ENCODE measurements at regions not wholly inside any gene's neighbourhood (a gene's known extent, or its start where the extent isn't known, plus 50 kb on each side); places are given as distances from the start of the nearest gene placed in this dataset.

DNA sequence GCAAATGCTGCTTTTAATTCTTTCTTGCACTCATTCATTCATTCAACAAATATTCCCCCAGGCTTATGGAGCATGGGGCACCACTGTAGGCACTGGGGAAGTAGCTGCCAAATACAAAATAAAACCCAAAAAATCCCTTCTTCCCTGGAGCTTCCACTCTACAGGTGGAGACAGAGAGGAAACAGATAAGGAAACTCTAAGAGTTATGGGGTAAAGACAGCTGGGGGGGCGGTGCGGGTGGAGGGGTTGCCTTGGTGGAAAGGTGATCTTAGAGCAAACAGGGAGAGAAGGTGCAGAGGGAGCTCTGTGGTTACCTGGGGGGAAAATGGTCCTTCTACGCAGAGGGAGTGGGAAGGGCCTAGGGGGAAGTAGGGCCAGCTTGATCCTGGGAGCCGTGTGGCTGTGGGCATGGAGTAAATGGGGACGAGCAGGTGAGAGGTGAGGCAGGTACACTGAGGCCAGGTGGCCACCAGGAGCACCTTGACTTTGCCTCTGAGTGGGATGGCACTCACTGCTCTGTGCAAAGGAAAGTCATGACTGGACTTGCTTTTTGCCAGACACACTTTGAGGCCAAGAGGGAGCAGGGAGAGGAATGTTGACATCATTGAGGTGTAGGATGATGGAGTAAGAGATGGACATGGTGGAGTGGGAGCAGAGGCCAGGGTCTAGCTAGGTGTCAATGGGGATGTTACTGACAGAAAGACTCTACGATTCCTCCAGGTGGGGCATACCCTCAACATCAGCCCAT lies 152.0 kb downstream of the ETS2 start:
- DNase-seq (ENCODE audit: low read depth), result no peak

DNA sequence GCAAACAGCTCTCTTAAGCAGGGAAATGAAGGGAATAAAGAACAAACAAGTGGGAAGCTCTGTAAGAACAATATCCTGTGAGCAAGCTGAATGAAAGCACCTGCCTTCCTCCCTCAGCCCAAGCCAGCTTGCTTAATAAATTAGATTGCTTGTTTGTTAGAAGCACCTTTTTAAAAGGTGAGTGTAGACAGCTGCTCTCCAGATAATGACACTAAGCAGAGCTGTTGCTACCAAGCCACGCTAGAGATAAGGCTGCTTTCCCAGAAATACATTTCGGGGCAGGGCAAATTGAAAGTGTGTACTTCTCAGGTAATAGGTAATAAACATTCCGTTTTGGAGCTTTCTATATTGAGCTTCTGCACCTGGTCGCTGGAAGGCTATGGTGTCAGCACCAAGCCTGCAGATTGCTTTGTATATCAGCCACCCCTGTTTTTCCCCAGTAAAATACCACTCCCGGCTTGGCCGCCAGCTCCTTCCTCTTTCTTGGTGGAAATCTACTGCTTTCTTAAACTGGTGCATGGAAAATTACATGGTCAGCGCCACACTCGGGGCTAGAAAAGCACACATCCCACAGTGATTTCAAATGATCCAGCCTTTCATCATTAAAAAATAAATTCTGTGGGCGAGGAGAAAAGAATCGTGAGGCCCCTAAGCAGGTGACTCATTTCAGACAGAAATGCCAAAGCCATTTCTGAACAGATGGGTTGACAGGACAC lies 151.3 kb downstream of the ETS2 start:
- DNase-seq (ENCODE audit: low read depth), result peak; percentile 59

DNA sequence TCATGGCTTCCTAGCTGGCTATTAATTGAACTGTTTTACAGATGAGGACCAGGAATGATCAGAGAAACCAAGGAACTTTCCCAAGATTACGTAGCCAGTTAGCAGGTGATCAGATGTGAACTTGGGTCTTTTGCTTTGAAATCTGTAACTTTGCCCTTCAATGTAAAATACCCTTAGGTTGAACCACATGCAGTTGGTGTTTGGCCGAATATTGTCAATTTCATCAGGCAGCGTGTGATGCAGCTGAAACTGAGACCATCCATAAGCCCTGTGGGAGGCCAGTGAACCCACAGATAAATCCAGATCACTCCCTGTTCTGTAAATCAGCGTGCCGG lies 150.8 kb downstream of the ETS2 start:
- DNase-seq (ENCODE audit: low read depth), result no peak

DNA sequence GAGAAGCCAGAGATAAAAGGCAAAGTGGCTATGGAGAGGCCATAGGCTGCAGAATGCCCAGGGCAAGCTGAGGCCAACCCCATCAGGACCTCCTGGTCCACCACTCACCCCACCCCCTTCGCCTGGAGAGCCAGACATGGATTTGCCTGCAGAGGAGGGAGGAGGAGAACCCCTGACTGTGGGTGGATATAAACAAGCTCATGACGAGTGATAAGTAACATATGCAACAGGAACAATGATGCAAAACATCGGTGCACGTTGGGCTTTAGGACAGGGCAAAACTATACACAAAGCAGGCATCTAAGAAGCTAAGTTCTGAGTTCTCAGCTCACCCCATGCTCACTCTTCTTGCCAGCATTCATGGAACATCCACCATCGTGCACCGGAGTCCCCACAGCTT lies 150.3 kb downstream of the ETS2 start:
- DNase-seq (ENCODE audit: low read depth), result no peak

DNA sequence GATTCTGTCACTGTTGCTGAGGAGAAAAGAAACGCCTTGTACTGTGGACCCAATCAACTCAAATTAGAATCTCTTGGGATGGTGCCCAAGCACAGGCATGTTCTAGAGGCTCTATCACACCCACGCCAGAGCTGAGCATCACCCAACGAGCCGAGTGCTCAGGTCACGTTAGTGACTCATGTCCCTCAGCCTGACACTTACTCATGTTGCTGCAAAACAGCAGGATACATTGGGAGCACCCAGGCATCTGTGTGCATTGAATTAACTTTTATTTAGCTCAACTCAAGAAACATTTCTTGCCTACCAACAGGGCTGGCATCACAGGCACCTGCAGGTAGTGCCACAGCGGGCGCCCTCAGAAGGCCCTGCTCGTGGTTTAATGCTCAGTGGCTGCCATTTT lies 149.8 kb downstream of the ETS2 start:
- peak; percentile 91 for DNase-seq (ENCODE audit: low read depth)

DNA sequence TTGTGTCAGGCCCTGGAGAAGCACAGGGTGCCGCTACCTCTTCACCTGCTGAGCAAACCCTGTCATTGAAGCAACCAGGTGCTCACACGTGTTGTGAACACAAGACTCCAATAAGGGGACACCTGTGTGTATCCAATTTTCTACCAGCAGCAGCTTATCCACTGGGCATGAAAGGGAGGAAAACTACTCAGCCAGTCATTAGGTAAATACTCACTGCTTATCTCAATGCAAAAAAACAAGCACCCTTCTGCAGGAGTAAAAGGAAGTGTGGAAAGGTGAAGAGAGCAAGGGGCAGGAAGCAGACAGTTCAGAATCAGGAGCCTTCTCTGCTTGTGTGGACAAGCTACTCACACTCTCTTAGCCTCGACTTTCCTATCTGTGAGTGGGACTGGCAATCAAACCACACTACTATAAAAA lies 148.9 kb downstream of the ETS2 start:
- DNase-seq (ENCODE audit: low read depth), result no peak

DNA sequence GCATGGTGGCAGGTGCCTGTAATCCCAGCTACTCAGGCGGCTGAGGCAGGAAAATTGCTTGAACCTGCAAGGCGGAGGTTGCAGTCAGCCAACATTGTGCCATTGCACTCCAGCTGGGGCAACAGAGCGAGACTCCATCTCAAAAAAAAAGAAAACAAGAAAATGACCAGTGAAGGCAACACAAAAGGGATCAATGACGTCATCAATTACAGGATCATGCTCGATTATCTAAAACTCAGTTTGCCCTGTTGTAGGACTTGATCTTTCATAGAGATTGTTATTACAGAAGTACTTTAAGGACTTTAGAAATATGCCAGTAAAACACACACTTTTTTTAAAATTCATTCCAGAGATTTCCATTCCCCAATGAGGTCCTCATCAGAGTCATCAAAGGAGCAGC lies 147.8 kb downstream of the ETS2 start:
- DNase-seq (ENCODE audit: low read depth), result no peak

DNA sequence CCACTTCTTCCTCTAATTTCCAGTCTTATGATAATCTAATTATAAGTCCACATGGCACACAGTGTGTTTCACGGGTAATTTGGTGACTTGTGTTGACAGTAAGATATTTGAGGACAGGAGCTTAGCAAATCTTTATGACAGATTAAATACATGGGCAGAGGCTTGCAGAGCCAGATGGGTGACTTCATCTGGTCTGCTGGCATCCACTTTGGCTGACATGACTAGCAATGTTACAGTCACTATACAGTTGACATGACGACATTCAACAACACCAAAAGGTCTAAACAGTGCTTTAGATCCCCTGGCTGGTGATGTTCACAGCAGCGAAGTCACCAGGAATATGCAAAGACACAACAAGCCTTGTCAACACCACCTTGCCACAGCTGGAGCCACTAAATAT lies 147.2 kb downstream of the ETS2 start:
- DNase-seq (ENCODE audit: low read depth), result no peak

DNA sequence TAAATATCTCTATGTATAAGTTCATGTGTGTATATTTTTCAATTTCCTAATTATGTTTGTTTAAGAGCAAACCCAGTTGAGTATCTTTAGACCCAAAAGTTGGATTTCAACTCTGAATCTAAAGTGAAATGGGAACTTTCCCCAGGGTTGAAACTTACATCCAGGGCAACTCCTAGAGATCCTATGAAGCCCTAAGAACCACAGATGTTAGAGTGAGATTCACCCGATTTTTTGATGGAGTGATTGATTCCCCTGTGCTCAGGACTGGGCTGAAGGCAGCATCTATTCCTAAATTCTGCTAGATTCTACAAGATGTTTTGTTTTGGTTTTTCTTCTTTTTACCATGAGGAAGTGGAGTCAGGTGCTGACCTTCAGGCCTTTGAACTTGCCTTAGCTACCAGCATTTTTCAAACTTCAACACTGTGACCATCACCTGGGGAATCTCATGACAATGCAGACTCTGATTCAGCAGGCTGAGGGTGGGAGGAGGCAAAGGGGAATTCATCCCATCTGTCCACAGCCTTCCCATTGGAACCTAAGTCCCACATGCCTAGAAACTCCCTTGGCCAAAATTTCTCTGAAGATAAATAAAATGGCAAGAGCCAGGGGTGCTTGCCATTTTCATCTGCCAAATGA lies 145.5 kb downstream of the ETS2 start:
- peak; percentile 44 for DNase-seq (ENCODE audit: low read depth)

DNA sequence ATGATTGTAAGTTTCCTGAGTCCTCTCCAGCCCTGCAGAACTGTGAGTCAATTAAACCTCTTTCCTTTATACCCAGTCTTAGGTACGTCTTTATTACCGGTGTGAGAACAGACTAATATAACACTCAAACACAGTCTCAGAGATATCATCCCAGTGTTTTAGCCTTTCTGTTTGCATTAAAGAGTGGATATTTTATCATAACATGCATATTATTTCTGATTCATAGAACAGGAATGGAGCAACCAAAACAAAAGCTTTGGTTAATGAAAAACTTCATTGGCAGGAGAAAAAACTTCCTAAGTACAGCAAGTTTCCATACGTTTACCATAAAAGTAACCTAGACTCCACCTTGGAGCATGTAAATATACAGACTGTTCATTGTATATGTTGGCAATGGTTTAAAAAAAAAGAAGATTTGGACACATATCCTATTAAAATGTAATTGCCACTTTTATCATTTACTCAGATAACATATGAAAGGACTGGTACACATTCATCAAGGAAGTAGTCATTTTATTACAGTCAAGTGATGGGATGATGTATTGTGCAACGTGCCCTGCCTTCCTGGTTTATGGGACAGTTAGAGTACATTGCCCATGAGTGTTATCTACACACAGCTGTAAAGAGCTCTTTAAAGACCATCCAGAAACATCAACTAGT lies 144.8 kb downstream of the ETS2 start:
- DNase-seq (ENCODE audit: low read depth), result peak; percentile 61

DNA sequence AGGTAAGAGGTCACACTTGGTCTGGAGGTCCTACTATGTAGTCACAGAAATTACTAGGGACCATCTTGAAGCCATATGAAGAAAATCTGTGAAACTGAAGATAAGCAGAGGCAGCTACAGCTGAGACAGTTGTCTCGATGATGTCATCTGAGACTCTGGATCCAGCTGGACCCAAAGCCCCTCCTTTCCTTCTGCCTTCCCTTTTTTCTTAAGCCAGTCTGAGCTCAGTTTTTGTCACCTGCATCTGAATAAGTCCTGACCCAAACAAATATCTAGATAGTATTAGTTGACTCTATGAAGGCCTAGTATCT lies 143.3 kb downstream of the ETS2 start:
- no peak for DNase-seq (ENCODE audit: low read depth)

DNA sequence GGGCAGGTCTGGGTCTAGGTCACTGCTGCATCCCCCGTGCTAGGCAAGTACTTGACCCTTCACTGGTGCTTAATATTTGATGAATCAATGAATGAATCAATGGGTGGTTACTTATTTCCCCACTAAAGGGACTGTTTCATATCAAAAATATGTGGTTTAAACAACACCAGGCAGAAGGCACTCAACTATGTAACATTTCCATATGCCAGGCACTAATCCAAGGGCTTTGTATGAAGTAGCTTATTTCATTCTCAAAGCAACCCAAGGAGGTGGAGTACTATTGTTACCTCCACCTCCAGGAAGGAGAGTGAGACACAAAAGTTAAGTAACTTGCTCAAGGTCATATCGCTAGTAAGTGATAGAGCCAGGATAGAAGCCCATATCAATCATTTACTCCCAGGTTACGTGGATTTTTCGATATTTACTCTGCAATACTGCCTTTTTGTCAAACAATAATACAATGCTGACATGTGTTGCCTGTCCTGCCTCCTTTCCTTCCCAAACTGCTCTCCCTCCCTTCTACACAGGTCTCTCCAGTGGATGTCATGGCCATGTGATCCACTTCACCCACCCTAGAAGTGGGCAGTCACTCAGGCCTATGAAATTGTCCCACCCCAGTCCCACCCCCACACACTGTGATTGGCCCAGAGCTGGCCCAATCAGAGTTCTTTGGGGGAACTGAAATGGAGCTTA lies 142.8 kb downstream of the ETS2 start:
- peak; percentile 67 for DNase-seq (ENCODE audit: low read depth)

DNA sequence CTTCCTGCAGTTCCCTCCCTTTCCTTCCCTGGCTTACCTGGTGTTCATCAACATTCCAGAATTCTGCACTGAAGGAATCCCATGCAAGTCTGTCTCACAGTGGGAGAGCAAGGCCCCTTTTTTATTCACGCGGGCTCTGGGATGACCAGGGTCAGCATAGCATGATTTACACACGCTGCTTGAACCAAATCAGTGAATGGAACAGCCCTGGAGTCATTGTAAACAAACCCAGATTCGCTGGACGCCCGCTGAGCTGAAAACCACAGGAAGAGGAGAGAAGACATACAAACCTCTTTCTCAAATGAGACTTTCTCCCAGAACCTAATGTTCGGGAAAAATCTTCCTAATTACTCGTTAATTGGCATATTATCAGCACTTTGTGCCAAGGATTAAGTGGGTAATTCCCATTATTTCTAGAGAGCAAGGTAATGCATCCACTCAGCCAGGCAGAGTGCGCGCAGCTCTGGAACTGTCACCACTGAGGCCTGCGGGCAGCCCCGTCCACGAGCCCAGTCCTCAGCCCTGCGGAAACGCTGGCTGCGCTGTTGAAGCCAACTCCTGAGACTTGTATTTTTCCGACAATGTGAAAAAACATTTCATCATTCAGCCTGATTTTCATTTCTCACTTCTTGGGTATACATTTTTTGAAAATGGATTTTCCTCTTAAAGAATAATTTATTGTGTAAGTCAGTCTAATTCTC lies 140.0 kb downstream of the ETS2 start:
- DNase-seq (ENCODE audit: low read depth), result peak; percentile 78

DNA sequence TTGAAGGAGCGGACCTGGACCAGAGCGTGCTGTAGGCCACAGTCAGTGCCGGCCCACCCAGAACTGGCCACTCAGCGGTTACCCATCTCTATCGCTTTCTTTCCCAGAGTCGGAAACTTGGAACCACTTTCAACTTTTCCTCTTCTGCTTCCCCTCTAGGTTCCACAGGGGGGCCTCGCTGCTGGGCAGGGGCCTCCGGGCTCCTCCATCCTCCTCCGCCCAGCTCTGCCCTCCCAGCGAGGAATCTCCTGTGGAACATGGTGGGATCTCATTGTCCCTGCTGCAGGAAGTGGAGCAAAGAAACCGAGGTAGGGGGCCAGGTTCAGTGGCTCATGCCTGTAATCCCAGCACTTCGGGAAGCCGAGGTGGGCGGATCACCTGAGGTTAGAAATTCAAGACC lies 139.2 kb downstream of the ETS2 start:
- DNase-seq (ENCODE audit: low read depth), result no peak

DNA sequence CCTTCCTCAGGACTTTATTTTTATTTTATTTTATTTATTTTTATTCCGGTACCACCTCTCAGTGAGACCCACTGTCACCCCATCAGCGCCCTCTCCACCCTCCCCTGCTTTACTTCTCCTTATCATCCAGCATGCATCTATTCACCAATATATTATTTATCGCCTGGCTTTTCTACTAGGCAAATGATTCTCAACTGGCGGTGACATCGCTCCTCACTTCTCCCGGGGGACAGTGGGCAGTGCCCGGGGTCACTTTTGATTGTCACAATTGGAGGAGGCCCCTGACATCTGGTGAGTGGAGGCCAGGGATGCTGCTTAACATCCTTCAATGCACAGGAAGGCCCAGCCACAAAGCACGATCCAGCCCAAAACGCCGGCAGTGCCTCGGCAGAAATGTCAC lies 138.7 kb downstream of the ETS2 start:
- DNase-seq (ENCODE audit: low read depth), result no peak

DNA sequence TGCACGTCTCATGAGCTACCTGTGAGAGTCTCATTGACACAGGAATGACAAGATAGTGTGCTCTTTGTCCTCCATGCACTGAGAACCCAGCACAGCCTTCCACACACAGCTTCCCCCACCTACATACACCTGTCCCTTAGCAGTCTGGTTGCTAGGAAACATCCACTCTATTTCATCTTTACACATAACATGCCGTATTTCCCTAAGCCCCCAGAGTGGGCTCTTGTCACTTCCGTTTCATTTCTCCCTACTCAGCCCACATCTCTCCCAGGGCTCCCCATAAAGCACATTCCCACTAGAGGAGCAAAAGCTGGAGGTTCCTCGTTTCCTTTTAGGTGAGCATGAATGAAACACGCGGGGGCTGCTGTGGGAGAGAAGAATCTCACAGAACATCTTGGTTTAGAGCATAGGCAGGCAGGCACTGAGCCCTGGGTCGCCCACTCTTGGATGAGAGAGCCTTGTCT lies 137.1 kb downstream of the ETS2 start:
- no peak for DNase-seq (ENCODE audit: low read depth)

DNA sequence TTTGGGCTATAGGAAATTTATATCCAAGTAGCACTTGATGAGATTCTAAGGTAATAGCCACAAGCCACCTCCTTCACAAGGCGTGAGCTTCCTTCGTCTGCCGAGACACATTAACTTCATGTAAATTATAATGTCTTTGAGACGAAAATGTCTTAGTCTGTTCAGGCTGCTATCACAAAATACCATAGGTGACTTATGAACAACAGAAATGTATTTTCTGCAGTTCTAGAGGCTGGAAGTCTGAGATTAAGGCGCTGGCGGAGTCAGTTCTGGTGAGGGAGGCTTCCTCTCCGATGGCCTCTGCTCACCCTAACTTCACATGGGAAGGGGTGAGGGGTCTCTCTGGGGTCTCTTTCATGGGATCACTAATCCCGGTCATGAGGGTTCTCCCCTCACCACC lies 133.0 kb downstream of the ETS2 start:
- no peak for DNase-seq (ENCODE audit: low read depth)

DNA sequence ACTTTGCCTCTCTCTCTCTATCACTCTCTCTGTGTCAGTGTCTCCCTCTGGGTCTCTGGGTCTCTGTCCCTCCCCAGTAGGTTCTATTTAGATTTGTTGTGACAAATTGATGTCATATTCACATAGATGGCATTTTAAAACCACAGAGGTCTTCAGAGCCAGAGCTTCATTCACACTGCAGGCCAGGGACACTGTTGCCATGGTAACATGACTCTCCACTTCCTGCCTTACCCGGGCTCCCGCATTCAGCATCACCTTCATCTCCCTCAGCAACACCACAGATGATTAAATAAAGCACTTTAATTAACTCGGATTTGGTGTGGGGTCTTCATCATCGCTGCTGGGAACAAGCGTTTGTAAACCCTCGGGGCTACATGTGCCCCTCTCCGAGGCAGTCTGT lies 132.6 kb downstream of the ETS2 start:
- no peak for DNase-seq (ENCODE audit: low read depth)

DNA sequence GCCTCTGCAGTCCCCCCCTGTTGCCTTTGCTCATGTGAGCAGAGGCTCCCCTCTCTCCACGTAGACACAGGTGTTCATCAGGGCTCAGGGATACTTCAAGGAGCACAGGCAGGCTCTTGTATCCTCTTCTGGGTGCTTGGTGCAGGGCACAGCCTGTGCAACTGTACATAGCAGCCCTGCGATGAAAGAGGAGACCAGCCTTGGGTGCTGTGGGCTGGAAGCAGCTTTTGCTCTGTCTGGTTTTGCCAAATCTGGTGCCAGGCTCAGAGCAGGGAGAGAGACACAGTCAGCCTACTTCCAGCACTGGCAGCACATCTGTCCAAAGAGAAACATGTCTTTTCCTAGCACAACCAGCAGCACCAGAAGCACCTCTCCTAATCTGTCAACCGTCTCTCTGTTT lies 132.1 kb downstream of the ETS2 start:
- DNase-seq (ENCODE audit: low read depth), result no peak

DNA sequence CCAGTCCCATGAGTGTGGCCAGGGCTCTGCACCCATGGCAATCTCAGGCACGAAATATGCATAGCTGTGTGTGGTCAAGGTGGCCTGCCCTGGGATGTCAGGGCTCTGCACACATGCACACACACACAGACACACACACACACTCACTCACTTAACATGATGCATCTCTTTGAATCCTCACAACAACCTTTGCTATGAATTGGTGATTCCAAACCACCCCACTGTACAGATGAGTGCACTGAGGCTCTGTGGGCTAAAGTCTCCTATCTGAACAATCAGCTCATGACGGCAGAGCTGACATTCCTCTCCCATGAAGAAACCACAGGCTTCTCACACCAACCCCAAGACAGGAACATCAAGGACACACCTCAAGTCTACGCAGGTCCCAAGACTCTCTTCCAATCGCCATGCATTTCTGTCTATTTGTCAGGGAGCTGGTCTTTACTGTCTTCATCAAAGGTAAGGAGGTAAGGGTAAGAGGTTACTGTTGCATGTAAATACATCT lies 131.6 kb downstream of the ETS2 start:
- no peak for DNase-seq (ENCODE audit: low read depth)

DNA sequence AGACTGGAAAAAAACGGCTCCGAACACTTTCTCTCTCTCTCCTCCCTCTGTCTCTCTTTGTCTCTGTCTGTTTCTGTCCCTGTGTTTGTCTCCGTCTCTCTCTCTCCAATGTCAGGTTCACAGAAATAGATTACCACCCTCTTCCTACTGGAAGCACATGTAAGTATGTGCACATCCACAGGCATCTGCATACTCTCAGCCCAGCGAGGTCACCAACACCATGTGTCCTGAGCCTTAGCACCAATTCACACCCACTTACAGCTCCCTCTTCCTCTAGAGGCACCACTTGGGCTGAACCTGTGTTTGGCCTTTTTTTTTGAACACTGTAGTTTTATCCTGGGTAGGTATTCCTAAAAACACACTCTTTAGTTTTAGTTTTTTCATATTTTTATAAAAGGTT lies 130.5 kb downstream of the ETS2 start:
- DNase-seq (ENCODE audit: low read depth), result no peak

All from renal cortical epithelial cell (primary cell).